SK-N-SH treated with all-trans-retinoic acid at 6 μM for 48 hours (cell line): ENCODE measurements at regions not wholly inside any gene's neighbourhood (a gene's known extent, or its start where the extent isn't known, plus 50 kb on each side); places are given as distances from the start of the nearest gene placed in this dataset.

Source experiments
- ARNTL ChIP-seq: fragments of 450-650 bp; formaldehyde crosslinking; IDR thresholded peaks from 2 replicates; pipeline ENCODE4 v1.5.0; 2020; ENCODE audit warnings: low read depth, mild to moderate bottlenecking, moderate library complexity, borderline replicate concordance
- CREB5 ChIP-seq: fragments of 250-450 bp; sonication (Bioruptor Pico); IDR thresholded peaks from 2 replicates; pipeline ENCODE4 v1.5.1; 2020; ENCODE audit warnings: low read depth, mild to moderate bottlenecking, moderate library complexity
- PPARA ChIP-seq: fragments of 250-450 bp; sonication (Bioruptor Pico); IDR thresholded peaks from 2 replicates; pipeline ENCODE4 v1.5.0; 2020; ENCODE audit warnings: mild to moderate bottlenecking, borderline replicate concordance
- TCF4 ChIP-seq: fragments of 250-450 bp; sonication (Bioruptor Pico); IDR thresholded peaks from 2 replicates; pipeline ENCODE4 v1.8.0; 2021; ENCODE audit warnings: mild to moderate bottlenecking, moderate library complexity, borderline replicate concordance
- ZC3H10 ChIP-seq: fragments of 250-450 bp; sonication (Bioruptor Pico); IDR thresholded peaks from 2 replicates; pipeline ENCODE4 v1.5.1; 2021; ENCODE audit warnings: mild to moderate bottlenecking, moderate library complexity
- ZFP3 ChIP-seq: fragments of 250-450 bp; sonication (Bioruptor Pico); IDR thresholded peaks from 2 replicates; pipeline ENCODE4 v1.5.0; 2020; ENCODE audit warnings: mild to moderate bottlenecking, moderate library complexity
- ZNF70 ChIP-seq: fragments of 450-650 bp; formaldehyde crosslinking; IDR thresholded peaks from 2 replicates; pipeline ENCODE4 v1.5.0; 2020; ENCODE audit warnings: mild to moderate bottlenecking, moderate library complexity
- TF ChIP-seq, protein P1 (sequence below): fragments of 250-450 bp; sonication (Bioruptor Pico); IDR thresholded peaks from 2 replicates; pipeline ENCODE4 v1.8.0; 2020; ENCODE audit warnings: mild to moderate bottlenecking, moderate library complexity, borderline replicate concordance
- TF ChIP-seq, protein P2 (sequence below): fragments of 250-450 bp; sonication (Bioruptor Pico); IDR thresholded peaks from 2 replicates; pipeline ENCODE4 v1.5.1; 2021; ENCODE audit warnings: mild to moderate bottlenecking, moderate library complexity

DNA sequence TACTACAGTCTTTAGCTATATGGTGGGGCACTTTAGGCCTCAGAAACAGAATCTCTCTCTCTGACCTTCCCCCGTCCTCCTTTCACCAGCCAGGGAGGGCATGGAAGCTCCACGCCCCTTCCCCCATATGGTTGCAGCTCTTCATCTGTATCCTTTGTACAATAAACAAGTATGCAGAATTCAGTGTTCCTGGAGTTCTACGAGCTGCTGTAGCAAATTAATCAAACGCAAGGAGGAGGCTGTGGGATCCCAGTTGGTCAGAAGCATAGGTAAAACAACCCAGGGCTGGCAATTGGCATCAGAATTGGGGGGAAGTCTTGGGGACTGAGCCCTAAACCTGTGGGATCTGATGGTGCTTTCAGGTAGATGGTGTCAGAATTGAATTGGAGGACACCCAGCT, 163.7 kb upstream of the NLRP1 start:
- TF ChIP-seq ZNF70 (no peak), TCF4 (CRISPR knock-in tag) (no peak), CREB5 (CRISPR knock-in tag) (no peak), ZFP3 (CRISPR knock-in tag) (no peak), ARNTL (CRISPR knock-in tag) (no peak), PPARA (CRISPR knock-in tag) (no peak), ZC3H10 (no peak)
- TF ChIP-seq, protein P1, sequence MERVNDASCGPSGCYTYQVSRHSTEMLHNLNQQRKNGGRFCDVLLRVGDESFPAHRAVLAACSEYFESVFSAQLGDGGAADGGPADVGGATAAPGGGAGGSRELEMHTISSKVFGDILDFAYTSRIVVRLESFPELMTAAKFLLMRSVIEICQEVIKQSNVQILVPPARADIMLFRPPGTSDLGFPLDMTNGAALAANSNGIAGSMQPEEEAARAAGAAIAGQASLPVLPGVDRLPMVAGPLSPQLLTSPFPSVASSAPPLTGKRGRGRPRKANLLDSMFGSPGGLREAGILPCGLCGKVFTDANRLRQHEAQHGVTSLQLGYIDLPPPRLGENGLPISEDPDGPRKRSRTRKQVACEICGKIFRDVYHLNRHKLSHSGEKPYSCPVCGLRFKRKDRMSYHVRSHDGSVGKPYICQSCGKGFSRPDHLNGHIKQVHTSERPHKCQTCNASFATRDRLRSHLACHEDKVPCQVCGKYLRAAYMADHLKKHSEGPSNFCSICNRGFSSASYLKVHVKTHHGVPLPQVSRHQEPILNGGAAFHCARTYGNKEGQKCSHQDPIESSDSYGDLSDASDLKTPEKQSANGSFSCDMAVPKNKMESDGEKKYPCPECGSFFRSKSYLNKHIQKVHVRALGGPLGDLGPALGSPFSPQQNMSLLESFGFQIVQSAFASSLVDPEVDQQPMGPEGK (CRISPR knock-in tag), result no peak
- TF ChIP-seq, protein P2, sequence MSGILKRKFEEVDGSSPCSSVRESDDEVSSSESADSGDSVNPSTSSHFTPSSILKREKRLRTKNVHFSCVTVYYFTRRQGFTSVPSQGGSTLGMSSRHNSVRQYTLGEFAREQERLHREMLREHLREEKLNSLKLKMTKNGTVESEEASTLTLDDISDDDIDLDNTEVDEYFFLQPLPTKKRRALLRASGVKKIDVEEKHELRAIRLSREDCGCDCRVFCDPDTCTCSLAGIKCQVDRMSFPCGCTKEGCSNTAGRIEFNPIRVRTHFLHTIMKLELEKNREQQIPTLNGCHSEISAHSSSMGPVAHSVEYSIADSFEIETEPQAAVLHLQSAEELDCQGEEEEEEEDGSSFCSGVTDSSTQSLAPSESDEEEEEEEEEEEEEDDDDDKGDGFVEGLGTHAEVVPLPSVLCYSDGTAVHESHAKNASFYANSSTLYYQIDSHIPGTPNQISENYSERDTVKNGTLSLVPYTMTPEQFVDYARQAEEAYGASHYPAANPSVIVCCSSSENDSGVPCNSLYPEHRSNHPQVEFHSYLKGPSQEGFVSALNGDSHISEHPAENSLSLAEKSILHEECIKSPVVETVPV (CRISPR knock-in tag), result no peak
